HG03060 (cell line): ENCODE measurements at regions not wholly inside any gene's neighbourhood (a gene's known extent, or its start where the extent isn't known, plus 50 kb on each side); places are given as distances from the start of the nearest gene placed in this dataset.

Experiments used
- ATAC-seq: cut with Tn5 transposase; IDR thresholded peaks from one replicate; pipeline ENCODE4 v1.9.1; 2021; ENCODE audit warnings: low read depth, moderate number of reproducible peaks; ENCODE audit not compliant: unreplicated experiment

DNA sequence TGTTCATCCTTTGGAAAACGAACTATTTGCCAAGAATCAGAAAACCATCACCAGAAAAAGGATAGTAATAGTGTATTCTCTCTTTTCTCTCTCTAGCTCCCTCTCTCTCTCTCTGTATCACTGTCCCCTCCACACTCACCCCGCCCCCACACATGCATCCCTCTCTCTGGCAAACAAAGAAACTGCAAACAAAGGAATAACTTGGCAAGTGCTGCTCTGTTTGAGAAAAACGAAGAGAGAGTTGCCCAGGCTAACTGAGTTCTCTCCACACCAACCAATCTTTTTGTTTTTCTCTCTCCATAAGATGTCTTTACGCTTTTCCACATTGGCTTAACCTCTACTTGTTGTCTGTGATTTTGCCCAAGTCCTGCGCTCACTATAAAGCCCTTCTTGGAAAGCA is 316.2 kb downstream of the EPHA4 start:
- no peak for ATAC-seq

DNA sequence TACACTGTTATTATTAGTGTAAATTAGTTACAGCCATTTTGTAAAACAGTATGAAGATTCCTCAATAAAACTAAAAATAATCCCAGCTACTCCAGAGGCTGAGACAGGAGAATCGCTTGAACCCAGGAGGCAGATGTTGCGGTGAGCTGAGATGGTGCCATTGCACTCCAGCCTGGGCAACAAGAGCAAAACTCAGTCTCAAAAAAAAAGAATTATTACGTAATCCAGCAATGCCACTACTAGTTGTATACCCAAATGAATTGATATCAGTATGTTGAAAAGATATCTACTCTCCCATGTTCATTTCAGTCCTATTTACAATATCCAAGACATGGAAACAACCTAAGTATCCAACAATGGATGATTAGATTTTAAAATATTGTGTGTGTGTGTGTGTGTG is 313.6 kb downstream of the EPHA4 start:
- no peak for ATAC-seq

DNA sequence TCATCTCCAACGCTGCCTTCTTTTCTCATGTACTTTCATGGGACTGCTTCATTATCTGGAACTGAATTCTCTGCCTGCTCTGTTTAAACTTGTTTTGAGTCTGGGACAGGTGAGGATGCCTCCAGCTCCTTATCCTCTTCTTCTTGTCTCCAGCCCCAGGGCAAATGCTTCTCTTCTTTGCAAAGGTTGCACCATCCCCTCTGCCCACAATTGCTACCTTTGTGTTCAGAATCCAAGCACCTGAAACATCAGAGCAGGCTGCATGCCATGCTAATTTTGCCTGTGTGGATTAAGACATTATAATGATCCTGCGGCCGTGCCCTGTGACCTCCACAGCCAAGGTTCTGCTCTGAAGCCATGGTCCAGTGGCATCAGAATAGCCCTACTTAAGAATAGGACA is 309.5 kb downstream of the EPHA4 start:
- ATAC-seq, result no peak

DNA sequence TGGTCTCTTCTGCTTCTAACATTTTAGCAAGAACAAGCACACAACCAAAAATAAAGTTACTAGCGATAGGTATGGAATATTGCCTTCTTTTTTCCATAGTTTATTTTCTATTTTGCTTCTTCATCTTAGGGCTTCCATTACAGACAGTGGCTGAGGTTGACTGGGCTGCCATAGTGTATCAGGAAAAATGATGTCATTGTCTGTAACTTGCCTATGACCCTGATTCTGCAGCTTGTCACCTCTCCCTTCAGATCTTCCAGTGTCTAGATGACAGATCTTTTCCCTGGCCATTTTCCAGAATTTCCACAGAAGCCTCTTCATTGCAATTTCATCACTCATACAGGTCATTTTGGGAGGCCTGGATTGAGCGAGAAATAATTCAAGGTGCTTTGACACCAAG is 308.5 kb downstream of the EPHA4 start:
- ATAC-seq, result no peak

DNA sequence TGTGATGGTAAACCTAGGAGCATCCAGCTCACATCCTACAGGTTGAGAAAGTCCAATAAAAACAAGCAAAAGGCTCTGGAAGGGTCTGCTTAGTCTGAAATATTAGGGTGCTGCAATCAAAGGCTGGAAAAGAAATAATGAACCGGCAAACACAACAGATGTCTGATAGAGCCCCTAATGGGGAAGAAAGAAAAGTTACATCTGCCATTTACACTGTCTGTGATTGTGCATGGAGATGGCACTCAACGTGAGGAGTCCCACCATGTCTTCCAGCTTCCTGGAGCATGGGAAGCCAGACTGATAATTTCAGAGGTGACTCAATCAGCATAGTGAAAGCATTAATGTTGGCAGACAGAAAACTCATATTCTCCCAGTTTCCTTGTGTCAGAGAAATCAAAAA is 307.8 kb downstream of the EPHA4 start:
- ATAC-seq, result no peak

DNA sequence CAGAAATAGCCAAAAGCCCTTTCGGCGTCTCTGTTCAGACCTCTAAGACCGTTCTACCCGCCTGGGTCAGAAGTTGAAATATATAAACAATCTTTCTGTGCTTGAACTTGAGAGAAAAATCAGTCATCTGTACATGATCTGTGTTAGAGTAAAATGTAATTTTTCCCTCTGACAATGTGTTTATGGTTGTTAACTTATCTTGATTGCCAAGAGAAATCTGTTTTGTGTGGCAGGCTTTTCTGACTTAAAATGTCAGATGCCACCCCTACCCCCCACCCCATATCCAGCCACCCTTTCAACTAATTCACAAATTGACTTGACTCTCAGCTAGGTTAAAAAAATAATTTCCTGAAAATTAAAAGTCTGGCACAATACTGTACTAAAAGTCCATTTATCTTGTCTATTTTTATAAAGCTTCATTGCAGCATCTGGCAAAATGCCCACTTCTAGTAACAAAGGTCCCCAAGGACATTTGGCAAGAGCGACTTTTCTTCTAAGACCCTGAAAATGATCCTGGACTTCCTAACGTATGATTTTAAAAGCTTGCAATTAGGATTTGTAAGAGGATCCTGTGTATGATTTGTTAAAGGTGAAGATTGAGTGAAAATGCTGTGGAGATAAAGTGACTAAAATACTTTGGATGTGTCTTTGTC is 304.2 kb downstream of the EPHA4 start:
- no peak for ATAC-seq

DNA sequence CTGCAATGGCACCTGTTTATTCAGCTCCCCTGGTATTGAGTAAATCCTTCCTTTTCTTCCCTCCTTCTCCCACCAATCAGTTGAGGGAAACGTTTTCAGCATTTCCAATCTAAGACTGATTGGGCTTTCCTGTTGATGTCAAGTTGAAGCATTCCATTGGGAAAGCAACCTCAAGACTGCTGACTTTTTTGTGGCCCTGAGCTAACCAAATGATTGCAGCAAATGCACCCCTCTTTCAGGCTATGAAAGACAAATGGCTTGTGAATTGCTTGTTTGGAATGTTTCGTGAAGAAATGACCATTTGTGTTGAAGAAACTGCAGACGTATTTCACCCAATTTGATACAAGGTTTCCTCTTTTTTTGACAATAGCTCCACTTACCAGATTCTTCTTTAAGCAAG is 303.5 kb downstream of the EPHA4 start:
- ATAC-seq, result no peak

DNA sequence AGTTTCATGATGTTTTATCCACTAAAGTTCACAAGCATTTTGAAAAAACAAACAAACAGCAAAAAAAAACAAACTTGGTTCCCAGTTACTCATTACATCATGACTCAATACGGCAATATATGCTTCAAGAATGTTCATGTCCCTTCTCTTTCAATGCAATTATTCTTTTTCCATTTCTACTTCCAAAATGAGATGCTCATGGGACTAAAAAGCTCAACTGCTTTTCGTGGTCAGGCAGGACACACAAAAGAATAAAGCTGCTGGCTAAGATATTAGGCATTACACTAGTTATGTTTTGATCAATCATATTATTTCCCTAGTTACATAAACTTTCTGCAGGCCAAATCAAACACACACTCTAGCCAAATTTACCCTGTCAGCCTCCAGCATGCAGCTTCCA is 301.3 kb downstream of the EPHA4 start:
- ATAC-seq, result no peak

DNA sequence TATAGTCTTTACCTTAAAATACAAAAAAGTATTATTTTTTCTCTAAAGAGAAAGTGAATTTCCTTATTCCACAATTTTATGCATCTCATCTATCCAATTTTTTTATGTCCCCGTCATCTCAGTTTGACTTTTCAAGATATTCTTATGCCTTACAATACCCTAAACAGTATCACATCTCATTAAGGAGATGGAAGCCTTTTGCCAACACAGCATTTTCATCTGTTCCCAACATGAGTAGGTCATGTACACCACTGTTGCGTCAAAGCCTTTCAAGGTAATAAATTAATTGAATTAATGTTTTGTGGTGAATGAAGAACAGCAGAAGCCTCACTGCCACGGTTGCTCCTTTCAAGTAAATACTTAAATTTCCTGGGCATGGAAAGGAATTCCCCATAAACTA is 299.4 kb downstream of the EPHA4 start:
- ATAC-seq, result no peak

DNA sequence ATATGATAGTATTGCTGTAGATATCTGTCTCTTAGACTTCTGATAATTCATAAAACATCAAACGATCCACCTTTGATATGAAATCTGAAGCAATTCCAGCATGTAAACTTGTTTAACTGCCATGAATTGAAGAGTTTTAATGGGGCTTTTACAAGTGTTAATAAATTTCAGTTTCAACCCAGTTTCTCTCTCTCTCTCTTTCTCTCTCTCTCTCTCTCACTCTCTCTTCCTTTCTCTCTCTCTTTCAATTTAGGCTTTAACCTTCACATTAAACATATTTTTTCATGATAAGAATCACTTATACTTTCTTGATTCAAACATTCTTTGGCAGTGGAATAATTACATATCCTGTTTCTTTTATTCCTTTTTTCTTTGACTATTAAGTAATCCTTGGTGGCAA is 296.1 kb downstream of the EPHA4 start:
- no peak for ATAC-seq

DNA sequence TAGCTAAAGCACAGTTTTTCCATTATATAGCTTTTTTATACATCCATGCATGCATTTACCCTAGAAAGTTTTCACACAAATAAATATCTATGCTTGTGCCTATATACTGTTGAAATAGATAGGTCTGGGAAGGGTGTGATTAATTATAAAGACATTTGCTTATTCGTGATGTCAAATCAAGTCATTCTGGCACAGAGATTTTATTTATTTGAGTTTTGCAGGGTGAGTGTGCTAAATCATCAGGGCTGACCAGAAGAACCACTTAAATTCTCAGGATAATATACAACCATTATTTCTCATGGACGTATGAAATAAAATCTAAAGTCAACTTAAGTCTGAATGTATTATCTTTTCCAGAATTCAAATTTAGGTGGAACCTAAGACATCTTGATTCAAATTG is 295.5 kb downstream of the EPHA4 start:
- no peak for ATAC-seq

DNA sequence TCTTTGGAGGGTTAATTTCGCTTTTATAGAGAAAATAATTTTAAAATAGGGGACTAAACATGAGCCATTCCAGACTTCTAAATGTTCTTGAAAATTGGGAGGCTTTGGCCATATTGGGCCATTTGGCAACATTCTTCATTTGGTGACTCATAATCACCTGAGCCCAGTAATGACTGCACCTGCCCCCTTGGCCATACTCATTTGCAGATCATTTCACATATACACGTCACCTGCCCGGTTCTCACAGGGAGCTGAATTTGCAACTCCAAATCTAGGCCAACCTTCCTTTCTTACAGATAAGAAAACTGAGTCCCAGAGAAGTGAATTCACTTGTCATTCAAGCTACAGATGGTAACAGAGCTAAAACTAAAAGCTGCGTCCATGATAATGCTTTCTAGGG is 289.7 kb downstream of the EPHA4 start:
- no peak for ATAC-seq

DNA sequence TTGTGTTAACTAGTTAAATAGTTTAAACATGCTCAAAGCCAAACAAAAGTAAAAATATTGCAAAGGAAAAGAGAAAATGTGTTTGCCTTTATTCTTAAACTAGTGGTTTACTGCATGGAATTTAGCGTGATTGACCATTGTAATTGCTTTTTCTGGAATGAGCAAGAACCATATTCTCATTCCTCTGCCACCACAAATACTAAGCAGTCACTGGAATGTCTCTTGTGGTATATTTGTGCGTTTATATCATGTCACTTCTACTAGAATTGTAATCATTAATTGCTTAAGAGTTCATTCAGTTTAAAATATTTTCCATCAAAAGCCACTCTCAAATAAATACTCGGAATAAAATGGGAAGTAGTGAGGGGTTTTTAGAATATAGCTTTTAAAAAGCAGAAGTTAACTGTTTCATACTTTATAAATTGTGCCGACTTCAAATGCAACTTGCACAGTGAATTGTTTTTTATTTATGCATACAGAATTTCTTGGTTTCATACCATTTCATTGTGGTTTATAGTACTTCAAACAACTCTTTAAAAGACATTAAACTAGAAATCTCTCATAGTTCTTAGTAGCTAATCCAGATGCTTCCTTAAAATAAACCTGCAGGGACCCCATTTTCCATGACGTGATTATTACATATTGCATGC is 288.1 kb downstream of the EPHA4 start:
- no peak for ATAC-seq

DNA sequence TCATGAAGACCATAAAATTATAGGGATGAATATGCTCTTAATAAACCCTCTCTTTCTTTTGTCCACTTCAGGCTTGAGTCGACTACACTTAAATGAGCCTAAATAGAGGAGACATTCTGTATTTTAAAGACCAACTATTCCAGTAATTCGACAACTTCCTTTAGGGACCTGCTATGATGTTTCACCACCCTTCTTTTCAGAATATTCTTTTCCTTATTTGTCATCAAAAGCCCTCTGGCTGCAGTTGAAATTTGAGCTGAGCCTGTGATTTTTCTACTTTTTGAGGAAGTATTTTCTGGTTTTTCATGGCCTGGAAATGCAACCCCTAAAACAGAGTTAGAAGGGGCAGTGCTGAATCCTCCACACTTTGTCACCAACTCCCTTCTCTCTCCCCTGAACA is 287.0 kb downstream of the EPHA4 start:
- ATAC-seq, result no peak

DNA sequence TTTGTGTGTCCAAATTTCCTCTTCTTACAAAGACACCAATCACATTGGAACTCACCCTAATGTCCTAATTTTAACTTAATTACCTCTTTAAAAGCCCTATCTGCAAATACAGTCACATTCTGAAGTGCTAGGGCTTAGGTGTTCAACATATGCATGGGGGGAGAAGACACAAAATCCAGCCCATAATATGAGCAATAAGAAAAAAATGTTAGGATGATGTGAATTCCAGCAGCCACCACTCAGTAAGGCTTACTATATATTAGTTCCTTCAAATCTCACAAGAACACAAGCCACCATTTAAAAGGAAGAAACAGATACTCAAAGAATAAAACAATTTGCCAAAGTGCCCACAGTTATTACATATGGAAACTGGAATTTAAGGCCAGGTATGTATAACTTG is 285.7 kb downstream of the EPHA4 start:
- ATAC-seq, result no peak

DNA sequence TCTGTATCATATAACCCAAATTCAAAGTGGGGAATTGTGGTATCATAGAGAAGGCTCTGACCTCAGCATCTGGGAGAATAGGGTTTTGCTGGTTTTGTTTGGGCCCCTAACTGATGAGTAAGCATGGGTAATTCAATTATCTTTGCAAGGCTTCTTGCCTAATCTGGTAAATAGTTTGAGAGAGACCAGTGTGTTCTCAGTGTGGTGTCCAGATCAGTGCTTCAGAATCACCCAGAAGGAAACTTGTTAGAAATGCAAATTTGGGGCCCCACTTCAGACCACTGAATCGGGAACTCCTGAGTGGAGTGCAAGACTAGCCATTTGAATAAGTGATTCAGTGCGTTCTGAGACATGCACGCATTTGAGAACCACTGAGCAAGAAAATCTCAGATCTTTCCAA is 282.7 kb downstream of the EPHA4 start:
- ATAC-seq, result no peak

DNA sequence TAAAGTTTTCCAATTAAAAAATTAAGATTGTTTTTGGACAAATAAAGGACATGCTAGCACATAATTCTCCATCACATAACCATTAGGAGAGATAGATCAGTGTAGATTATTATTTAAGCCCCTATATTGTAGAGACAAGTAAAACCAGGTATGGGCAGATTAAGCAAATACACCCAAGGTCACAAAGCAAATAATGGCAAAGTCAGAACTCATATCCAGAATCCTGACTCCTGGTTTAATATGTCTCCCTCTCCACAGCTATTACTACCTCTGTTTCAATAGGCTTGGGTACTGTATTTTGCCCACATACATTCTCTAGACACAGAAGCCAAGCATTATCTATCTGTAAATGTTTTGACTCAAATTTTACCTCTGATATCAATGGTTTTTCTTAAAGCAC is 282.3 kb downstream of the EPHA4 start:
- ATAC-seq, result no peak

DNA sequence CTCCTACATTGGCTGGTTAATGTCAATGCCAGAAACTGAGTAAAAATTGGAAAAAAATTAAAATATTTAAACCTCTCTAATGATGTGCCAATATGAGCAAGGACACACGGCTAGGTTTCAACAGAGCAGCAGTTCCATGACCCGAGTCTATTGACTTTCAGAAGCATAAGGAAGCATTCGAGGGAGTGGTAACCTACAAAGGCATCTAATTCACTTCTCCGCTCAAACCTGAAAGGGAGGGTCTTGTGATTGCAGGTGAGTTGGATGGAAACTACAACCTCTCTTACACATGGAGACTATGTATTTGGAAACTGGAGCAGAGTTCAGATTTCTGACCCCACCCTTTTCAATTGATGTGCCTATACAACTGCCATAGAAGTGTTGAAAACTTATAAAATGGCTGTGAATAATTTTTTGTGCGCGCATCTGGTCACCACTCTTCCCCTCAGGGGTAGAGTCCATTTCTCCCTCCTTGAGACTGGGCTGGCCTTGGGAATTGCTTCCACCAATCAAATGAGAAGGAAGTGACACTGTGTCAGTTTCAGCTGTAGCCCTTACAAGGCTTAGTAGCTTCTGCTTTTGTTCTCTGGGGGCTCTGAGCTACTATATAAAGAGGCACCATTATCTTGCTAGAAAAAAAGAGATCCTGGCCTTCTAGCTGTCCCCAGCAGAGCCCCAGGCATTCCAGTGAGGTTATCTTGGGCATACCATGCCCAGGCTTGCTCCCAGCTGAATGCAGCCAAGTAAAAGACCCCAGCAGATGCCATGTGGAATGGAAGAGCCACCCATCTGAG is 278.0 kb downstream of the EPHA4 start:
- no peak for ATAC-seq

DNA sequence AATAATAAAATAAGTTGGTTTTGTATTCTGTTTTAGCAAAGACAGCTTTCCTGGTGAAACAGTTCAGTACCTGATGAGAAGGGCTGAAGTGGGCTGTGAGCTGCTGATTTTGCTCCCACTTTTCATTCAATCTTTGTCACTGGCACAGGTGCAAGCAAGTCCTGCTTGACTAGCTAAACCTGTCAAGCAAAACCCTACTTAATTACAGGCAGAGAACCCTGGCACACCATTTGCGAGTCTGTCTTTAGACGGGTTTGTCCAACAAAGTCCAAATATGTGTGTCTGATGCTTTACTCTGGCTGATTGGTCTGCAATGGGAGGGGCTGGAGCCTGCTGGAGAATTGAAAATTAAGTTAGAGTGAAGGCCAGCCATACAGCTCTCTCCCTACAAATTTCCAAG is 267.2 kb downstream of the EPHA4 start:
- no peak for ATAC-seq

DNA sequence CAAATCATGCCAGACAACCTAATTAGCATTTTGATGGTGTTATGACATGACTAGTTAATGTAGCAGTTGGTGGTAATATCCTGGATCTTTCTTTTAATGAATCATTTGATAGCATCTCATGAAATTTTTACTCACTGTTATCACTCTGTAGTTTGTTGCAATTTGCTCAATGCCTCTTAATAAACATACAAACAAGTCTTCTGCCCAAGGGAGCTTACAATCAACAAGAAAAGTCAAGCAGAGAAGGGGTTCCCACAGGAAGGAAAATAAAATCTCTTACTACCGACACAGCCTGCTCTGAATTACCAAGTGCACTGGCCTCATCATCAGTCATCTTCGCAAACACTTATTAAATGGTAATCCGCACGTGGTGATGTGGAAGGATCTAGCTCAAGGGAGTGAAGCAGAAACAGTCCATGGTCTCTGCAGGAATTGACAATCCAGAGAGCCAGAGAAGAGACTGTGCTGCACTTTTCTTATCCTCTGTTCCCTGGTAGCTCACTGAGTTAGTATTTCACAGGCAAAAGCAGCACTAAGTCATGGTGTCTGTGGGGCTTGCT is 263.5 kb downstream of the EPHA4 start:
- ATAC-seq, result no peak

DNA sequence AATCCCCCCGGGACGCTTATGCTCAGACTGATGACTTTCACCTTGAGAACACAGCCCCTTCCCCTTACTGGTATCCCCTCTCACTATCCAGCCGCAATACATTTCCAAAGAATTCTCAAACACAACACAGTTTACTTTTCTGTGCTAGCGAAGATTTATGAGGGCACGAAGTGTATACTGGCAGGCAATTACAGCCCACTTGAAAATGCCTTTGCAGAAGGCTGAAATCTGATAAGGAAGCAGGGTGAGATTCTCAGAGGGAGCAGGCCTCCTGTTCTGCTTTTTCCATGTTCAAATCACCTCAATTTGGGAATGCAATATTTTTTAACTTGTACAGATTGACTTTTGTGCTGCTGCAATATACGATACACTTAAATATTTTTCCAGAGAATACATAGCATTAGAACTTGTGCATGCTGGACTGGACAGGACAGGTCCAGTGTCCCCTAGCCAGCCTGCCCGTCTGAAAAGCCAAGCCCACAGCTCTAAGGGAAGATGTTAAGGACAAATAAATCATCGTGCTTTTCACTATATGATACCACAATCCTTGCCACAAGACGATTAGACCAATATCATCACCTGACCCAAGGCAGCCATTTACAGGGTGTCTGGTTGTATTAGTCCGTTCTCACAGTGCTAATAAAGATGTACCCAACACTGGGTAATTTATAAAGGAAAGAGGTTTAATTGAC is 262.1 kb downstream of the EPHA4 start:
- ATAC-seq, result no peak
